H54 (cell line): ENCODE measurements at regions not wholly inside any gene's neighbourhood (a gene's known extent, or its start where the extent isn't known, plus 50 kb on each side); places are given as distances from the start of the nearest gene placed in this dataset.

Source experiments
- DNase-seq: peaks from one replicate; pipeline ENCODE4 v3.0.0; 2011; ENCODE audit warnings: low spot score, mixed read lengths; ENCODE audit not compliant: insufficient read length
- FAIRE-seq: peaks from 3 replicates; lab custom pipeline; 2011; peaks lifted over from hg19 to GRCh38; lab: Jason Lieb, UNC
- POLR2A ChIP-seq: IDR thresholded peaks from 2 replicates; pipeline ENCODE4 v1.6.1; 2011; ENCODE audit warnings: low read depth, mild to moderate bottlenecking, low read length

DNA sequence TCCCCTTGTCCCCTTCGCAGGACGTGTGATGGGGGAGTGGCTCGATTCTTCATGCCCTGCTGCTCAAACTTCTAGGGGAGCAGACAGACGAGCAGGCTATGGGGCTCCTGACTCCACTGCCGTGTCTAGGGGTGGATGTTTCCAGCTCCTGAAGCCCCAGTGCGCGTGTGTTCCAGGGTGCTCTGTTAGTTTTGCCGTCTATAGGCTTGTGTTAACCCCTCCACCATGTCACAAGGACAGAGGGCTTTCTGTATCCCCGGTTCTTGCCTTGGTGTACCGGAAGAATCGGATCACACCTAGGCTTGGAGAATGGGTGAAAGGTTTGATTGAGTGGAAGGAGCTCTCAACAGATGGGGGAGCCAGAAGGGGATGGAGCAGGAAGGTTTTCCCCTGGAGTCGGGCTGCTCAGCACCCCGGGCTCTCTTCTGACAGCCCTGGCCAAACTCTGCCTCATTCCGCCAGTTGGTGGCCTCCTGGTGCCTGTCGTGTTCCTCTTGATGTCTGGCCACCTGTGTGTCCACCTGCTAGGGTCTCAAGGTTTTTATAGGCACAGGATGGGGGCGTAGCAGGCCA is 810.7 kb downstream of the BRD1 start:
- no peak for FAIRE-seq
- no peak for DNase-seq
- no peak for TF ChIP-seq POLR2A

GRCh38 chr22:49015993-49016908 is 811.4 kb downstream of the BRD1 start:
- TF ChIP-seq POLR2A: no peak
- DNase-seq (no peak), FAIRE-seq (no peak)

GRCh38 chr22:49015459-49015858 is 812.2 kb downstream of the BRD1 start:
- DNase-seq (no peak), FAIRE-seq (no peak)
- no peak for TF ChIP-seq POLR2A

DNA sequence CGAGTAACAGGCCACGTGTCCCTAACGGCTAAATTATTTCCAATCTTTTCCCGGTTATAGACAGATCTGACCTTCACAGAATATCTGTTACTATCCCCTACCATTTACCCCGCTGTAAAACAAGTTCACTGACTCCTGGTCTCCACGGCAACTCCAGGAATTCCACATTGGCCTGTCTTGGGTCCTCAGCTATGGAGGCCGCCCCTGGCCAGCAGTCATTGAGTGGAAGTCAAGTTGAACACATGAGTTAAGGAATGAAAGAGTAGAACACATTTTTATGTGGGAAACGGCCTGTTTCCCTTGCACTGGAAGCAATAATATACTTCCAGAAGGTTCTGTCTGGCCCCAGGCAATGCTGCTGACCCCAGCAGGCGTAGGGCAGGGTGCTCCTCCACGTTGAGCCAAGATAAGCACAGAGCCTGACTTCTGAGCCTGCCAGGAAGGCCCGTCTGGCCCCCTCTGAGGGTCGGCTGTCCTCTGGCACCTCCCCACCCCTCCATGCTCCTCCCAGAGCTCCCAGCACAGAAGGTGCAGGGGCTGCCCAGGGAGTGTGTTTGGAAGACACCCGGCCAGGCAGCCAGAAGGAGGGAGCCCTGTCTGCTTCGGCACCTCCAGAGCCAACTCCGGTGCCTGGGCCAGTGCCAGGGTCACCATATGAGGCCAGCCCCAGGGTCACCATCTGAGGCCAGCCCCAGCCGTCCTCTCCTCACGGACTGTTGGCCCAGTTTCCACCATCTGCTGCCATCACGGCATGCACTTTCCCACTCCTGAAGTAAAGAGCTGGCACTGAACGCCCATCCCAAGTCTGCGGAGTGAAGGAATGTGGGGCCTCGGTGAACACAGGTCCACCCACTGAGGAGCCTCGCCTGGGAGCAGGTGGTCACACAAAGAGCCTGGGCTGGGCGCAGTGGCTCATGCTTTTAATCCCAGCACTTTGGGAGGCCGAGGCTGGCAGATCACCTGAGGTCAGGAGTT is 813.2 kb downstream of the BRD1 start:
- FAIRE-seq (no peak), DNase-seq (no peak)
- no peak for TF ChIP-seq POLR2A

- no peak for FAIRE-seq
- TF ChIP-seq POLR2A: no peak
These were observed 814.0 kb downstream of the BRD1 start for GRCh38 chr22:49013707-49014106.

DNA sequence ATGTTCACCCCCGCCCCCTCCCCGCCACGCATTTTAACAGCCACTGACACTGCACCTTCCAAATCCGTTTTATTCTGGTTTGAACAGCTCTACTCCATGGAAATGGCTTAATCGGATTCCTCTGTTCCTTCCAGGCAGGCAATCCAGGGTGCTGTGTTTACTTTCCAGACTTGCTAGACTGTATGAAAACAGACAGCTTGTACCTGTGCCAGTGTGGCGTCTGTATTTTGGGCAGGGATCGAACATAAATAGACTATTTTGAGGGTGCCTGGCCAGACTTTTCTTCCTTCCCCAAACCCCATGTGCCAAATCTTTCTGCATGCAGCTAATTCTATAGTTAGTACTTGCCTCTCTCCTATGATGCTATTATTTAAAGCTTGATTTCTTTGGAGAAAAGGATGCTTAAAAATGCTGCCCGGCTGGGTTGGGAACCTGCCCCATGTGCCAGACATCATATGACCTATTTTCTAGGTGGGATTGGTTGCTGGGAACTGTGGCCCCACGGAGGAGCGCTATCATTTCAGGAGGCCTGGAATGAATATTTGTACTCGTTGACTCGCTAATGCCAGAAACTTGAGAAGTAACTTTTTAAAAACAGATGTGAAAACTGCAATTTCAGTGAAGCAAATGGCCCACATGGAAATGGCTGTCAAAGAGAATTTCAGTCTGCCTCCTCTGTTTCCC is 814.8 kb downstream of the BRD1 start:
- TF ChIP-seq POLR2A: no peak
- DNase-seq: no peak

More at GRCh38 chr22:49013707-49014106, 814.0 kb downstream of the BRD1 start:
- no peak for DNase-seq

GRCh38 chr22:49011769-49012648 is 815.7 kb downstream of the BRD1 start:
- DNase-seq (no peak), FAIRE-seq (no peak)
- no peak for TF ChIP-seq POLR2A

More for the DNA sequence above, 814.8 kb downstream of the BRD1 start:
- FAIRE-seq: no peak

GRCh38 chr22:49011379-49011768 is 816.3 kb downstream of the BRD1 start:
- FAIRE-seq (no peak), DNase-seq (no peak)
- no peak for TF ChIP-seq POLR2A

GRCh38 chr22:49010901-49011300 is 816.8 kb downstream of the BRD1 start:
- TF ChIP-seq POLR2A: no peak
- FAIRE-seq: no peak

GRCh38 chr22:49010070-49010863 is 817.4 kb downstream of the BRD1 start:
- no peak for DNase-seq
- TF ChIP-seq POLR2A: no peak
- FAIRE-seq: no peak

More at GRCh38 chr22:49010901-49011300, 816.8 kb downstream of the BRD1 start:
- no peak for DNase-seq

- FAIRE-seq (no peak), DNase-seq (no peak)
- TF ChIP-seq POLR2A: no peak
These were observed 818.2 kb downstream of the BRD1 start for GRCh38 chr22:49009359-49010063.
